ENCODE measurements at regions not wholly inside any gene's neighbourhood (a gene's known extent, or its start where the extent isn't known, plus 50 kb on each side); places are given as distances from the start of the nearest gene placed in this dataset.

GRCh38 chrX:98077440-98077839 is 1193.7 kb downstream of the RPA4 start:
- no peak for DNase-seq
- no TSS peak for BruUV-seq (replicated peaks)
- intact Hi-C loops (cut with micrococcal nuclease): no loop called here

GRCh38 chrX:98111684-98112083 is 1228.0 kb downstream of the RPA4 start:
- H3F3A ChIP-seq (ENCODE audit: low read length, unreplicated experiment): no peaks in the 10 kb centered on the region
- H3K9me3 ChIP-seq (ENCODE audit: low read length): no peaks in the 10 kb centered on the region
- H3K4me3 ChIP-seq (ENCODE audit: low read length): no peak overlapping the region
- TF ChIP-seq EZH2phosphoT487 (IDR thresholded peaks at IDR 0.05; ENCODE audit: borderline replicate concordance, low read length): no peak
- TF ChIP-seq EZH2 (IDR thresholded peaks at IDR 0.05; ENCODE audit: low read length, unreplicated experiment): no peak
- TF ChIP-seq CTCF (conservative IDR thresholded peaks at IDR 0.05; ENCODE audit: low read depth, low read length): no peak
- no peaks in the 10 kb centered on the region for H3K79me2 ChIP-seq (ENCODE audit: low read length)
- intact Hi-C loops (cut with micrococcal nuclease): no loop called here
- H3K9ac ChIP-seq (ENCODE audit: low read length): no peak overlapping the region
- POLR2A ChIA-PET (ENCODE audit: unreplicated experiment): no interaction called here
- no peaks in the 10 kb centered on the region for H3K27me3 ChIP-seq (ENCODE audit: low read length)
- ATAC-seq: no peak
- BruUV-seq (replicated peaks): no TSS peak
- no peak overlapping the region for H2AFZ ChIP-seq (ENCODE audit: low read length)
- CTCF ChIA-PET: no interaction called here
- H3K4me2 ChIP-seq (ENCODE audit: low read length): no peak overlapping the region
- no peaks in the 10 kb centered on the region for H4K20me1 ChIP-seq (ENCODE audit: low read length)
- no peaks in the 10 kb centered on the region for H3K4me1 ChIP-seq (ENCODE audit: insufficient read depth, low read length)
- no peak for DNase-seq
- H3K27ac ChIP-seq (ENCODE audit: low read length): no peak overlapping the region
- no peaks in the 10 kb centered on the region for H3K36me3 ChIP-seq (ENCODE audit: low read depth, low read length)
- H3K9me2 ChIP-seq (replicated peaks; ENCODE audit: low read length): no peaks in the 10 kb centered on the region

More at GRCh38 chrX:98077440-98077839, 1193.7 kb downstream of the RPA4 start:
- Histone ChIP-seq H3K27ac (ENCODE audit: low read length) (no peak overlapping the region), H3K9me2 (replicated peaks; ENCODE audit: low read length) (no peaks in the 10 kb centered on the region), H3K4me1 (ENCODE audit: insufficient read depth, low read length) (no peaks in the 10 kb centered on the region), H2AFZ (ENCODE audit: low read length) (no peak overlapping the region), H3K79me2 (ENCODE audit: low read length) (no peaks in the 10 kb centered on the region), H3K9ac (ENCODE audit: low read length) (no peak overlapping the region), H3F3A (ENCODE audit: low read length, unreplicated experiment) (no peaks in the 10 kb centered on the region), H3K36me3 (ENCODE audit: low read depth, low read length) (no peaks in the 10 kb centered on the region), H3K4me2 (ENCODE audit: low read length) (no peak overlapping the region), H3K9me3 (ENCODE audit: low read length) (no peaks in the 10 kb centered on the region), H4K20me1 (ENCODE audit: low read length) (no peaks in the 10 kb centered on the region), H3K4me3 (ENCODE audit: low read length) (no peak overlapping the region), H3K27me3 (ENCODE audit: low read length) (no peaks in the 10 kb centered on the region)
- no peak for ATAC-seq
- CTCF ChIA-PET: no interaction called here
- POLR2A ChIA-PET (ENCODE audit: unreplicated experiment): no interaction called here
- TF ChIP-seq EZH2phosphoT487 (IDR thresholded peaks at IDR 0.05; ENCODE audit: borderline replicate concordance, low read length) (no peak), EZH2 (IDR thresholded peaks at IDR 0.05; ENCODE audit: low read length, unreplicated experiment) (no peak), CTCF (conservative IDR thresholded peaks at IDR 0.05; ENCODE audit: low read depth, low read length) (no peak)

- Histone ChIP-seq H3K9me2 (replicated peaks; ENCODE audit: low read length) (no peaks in the 10 kb centered on the region), H2AFZ (ENCODE audit: low read length) (no peak overlapping the region), H3F3A (ENCODE audit: low read length, unreplicated experiment) (no peaks in the 10 kb centered on the region), H3K4me2 (ENCODE audit: low read length) (no peak overlapping the region), H3K27ac (ENCODE audit: low read length) (no peak overlapping the region), H3K4me3 (ENCODE audit: low read length) (no peak overlapping the region), H3K9ac (ENCODE audit: low read length) (no peak overlapping the region), H3K27me3 (ENCODE audit: low read length) (no peaks in the 10 kb centered on the region), H4K20me1 (ENCODE audit: low read length) (no peaks in the 10 kb centered on the region), H3K79me2 (ENCODE audit: low read length) (no peaks in the 10 kb centered on the region), H3K9me3 (ENCODE audit: low read length) (no peaks in the 10 kb centered on the region), H3K4me1 (ENCODE audit: insufficient read depth, low read length) (no peaks in the 10 kb centered on the region), H3K36me3 (ENCODE audit: low read depth, low read length) (no peaks in the 10 kb centered on the region)
- TF ChIP-seq EZH2 (IDR thresholded peaks at IDR 0.05; ENCODE audit: low read length, unreplicated experiment) (no peak), CTCF (conservative IDR thresholded peaks at IDR 0.05; ENCODE audit: low read depth, low read length) (no peak)
- no peak for DNase-seq
- ChIA-PET CTCF (no interaction called here), POLR2A (ENCODE audit: unreplicated experiment) (no interaction called here)
- no peak for ATAC-seq
- intact Hi-C loops (cut with micrococcal nuclease): no loop called here
- BruUV-seq (replicated peaks): no TSS peak
Measured at GRCh38 chrX:98114021-98114420, 1230.3 kb downstream of the RPA4 start.
